CD4-positive, alpha-beta T cell (primary cell): ENCODE measurements at regions not wholly inside any gene's neighbourhood (a gene's known extent, or its start where the extent isn't known, plus 50 kb on each side); places are given as distances from the start of the nearest gene placed in this dataset.

Experiments used
- ATAC-seq: fragments of 200-7000 bp; cut with Tn5 transposase; one replicate; pipeline ENCODE4 v1.10.0; 2022; ENCODE audit warnings: mild to moderate bottlenecking; ENCODE audit not compliant: poor library complexity
- CTCF ChIA-PET: fragments of 350-600 bp; sonication (Branson Sonifier 250); formaldehyde crosslinking; loops from one replicate; lab custom pipeline; 2021; ENCODE audit warnings: antibody characterized with exemption, inconsistent platforms; lab: Charles Lee
- POLR2A ChIA-PET: fragments of 350-600 bp; sonication (Branson Sonifier 250); formaldehyde crosslinking; loops from one replicate; lab custom pipeline; 2021; ENCODE audit warnings: antibody characterized with exemption, inconsistent platforms; lab: Charles Lee
- DNase-seq, 14 experiments: peaks; one replicate each; pipeline ENCODE4 v3.0.0-alpha.2; 2013 to 2020; ENCODE audit warnings: mixed read lengths in 2 of 14
- H3K27ac ChIP-seq, 2 donors: one replicate each; pipeline versions ENCODE4 v1.5.1 to v1.7.0; 2013; ENCODE audit warnings: low read length in 2 of 2, low read depth in 1 of 2, mild to moderate bottlenecking in 1 of 2
- H3K27me3 ChIP-seq, 2 experiments: 1 replicate in 1 of 2; 2 replicates in 1 of 2; pipeline versions ENCODE4 v1.6.1 to v1.7.0; 2013; ENCODE audit warnings: low read length in 2 of 2, control low read depth in 1 of 2, mild to moderate bottlenecking in 1 of 2, moderate library complexity in 1 of 2; ENCODE audit not compliant: insufficient read depth in 2 of 2, control insufficient read depth in 1 of 2
- H3K36me3 ChIP-seq: one replicate; pipeline ENCODE4 v1.6.1; 2013; ENCODE audit warnings: low read length, control low read depth; ENCODE audit not compliant: insufficient read depth
- H3K4me1 ChIP-seq: one replicate; pipeline ENCODE4 v1.6.1; 2013; ENCODE audit warnings: low read length, control low read depth; ENCODE audit not compliant: insufficient read depth
- H3K4me3 ChIP-seq: one replicate; pipeline ENCODE4 v1.5.1; 2013; ENCODE audit warnings: mild to moderate bottlenecking, low read length, moderate library complexity
- H3K9me3 ChIP-seq, 2 experiments: 1 replicate in 1 of 2; 2 replicates in 1 of 2; pipeline versions ENCODE4 v1.6.1 to v1.7.0; 2013; ENCODE audit warnings: low read length in 2 of 2, mild to moderate bottlenecking in 2 of 2, control low read depth in 1 of 2, moderate library complexity in 1 of 2; ENCODE audit not compliant: control insufficient read depth in 1 of 2, insufficient read depth in 1 of 2
- H3K27ac Mint-ChIP-seq: one replicate; pipeline ENCODE4 v1.8.0; 2020; ENCODE audit warnings: mixed read lengths
- H3K27me3 Mint-ChIP-seq: one replicate; pipeline ENCODE4 v1.8.0; 2021; ENCODE audit warnings: mixed read lengths
- H3K36me3 Mint-ChIP-seq: one replicate; pipeline ENCODE4 v1.8.0; 2021; ENCODE audit warnings: low read depth, mixed read lengths
- H3K4me1 Mint-ChIP-seq: one replicate; pipeline ENCODE4 v1.8.0; 2021; ENCODE audit warnings: low read depth, mixed read lengths
- H3K4me3 Mint-ChIP-seq: one replicate; pipeline ENCODE4 v1.8.0; 2020; ENCODE audit warnings: mild to moderate bottlenecking, mixed read lengths
- H3K9me3 Mint-ChIP-seq: one replicate; pipeline ENCODE4 v1.8.0; 2020; ENCODE audit warnings: mixed read lengths
- CTCF ChIP-seq: fragments of 200-600 bp; IDR thresholded peaks from one replicate; pipeline ENCODE4 v1.8.0; 2022; ENCODE audit warnings: antibody characterized with exemption, mild to moderate bottlenecking
- intact Hi-C, 2 experiments: fragments of 100-400 bp; cut with DNase I in 1 of 2; cut with micrococcal nuclease in 1 of 2; formaldehyde crosslinking; loops; one replicate each; pipeline versions ENCODE4 v1.15.1 to v1.9.0; 2023 to 2025; cut with DNase I, micrococcal nuclease

DNA sequence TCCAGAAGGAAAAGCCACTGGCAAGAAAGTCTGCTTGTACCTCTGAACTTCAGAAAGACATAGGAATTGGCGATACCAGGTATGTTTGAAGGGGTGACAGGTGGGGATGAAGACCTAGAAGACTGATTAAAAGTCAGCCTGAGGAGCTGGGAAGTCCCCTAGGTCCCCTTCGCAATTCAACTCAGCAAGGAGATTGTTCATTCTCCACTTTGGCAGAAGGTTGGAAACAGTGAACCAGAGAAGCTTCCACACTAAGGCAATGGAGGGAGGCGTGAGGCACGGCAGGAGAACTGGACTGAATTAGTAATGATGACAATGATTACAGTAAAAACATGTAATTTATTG lies 240.3 kb upstream of the TMPO start:
- intact Hi-C loops, result no loop called here
- no peaks in the 10 kb centered on the region for H3K36me3 ChIP-seq
- ChIA-PET CTCF (no interaction called here), POLR2A (no interaction called here)
- no peak overlapping the region for H3K4me3 ChIP-seq
- DNase-seq (no peak), ATAC-seq (no peak)
- H3K4me1 ChIP-seq, result no peaks in the 10 kb centered on the region
- no peaks in the 10 kb centered on the region for H3K9me3 ChIP-seq
- H3K27ac ChIP-seq, result no peak overlapping the region
- no peak for TF ChIP-seq CTCF
- Mint-ChIP-seq H3K27ac (no peak overlapping the region), H3K4me3 (no peak overlapping the region), H3K9me3 (peaks cover 2% of the 10 kb centered on the region), H3K36me3 (no peaks in the 10 kb centered on the region), H3K27me3 (peaks cover 5% of the 10 kb centered on the region), H3K4me1 (no peaks in the 10 kb centered on the region)
- no peaks in the 10 kb centered on the region for H3K27me3 ChIP-seq

- ChIA-PET CTCF (no interaction called here), POLR2A (no interaction called here)
- peaks cover 4% of the 10 kb centered on the region in 2 experiments for H3K27me3 ChIP-seq
- no peaks in the 10 kb centered on the region for H3K4me1 ChIP-seq
- H3K9me3 ChIP-seq, result no peaks in the 10 kb centered on the region
- no peak overlapping the region for H3K27ac ChIP-seq
- no peaks in the 10 kb centered on the region for H3K4me1 Mint-ChIP-seq
- no peak overlapping the region for H3K4me3 ChIP-seq
- no peak overlapping the region for H3K4me3 Mint-ChIP-seq
- H3K27ac Mint-ChIP-seq, result no peak overlapping the region
- no peaks in the 10 kb centered on the region for H3K36me3 Mint-ChIP-seq
- ATAC-seq (no peak), DNase-seq (no peak)
- no peak for TF ChIP-seq CTCF
- no peaks in the 10 kb centered on the region for H3K36me3 ChIP-seq
- peaks cover 18% of the 10 kb centered on the region for H3K27me3 Mint-ChIP-seq
- no peaks in the 10 kb centered on the region for H3K9me3 Mint-ChIP-seq
- intact Hi-C loops, result no loop called here
These were observed 235.2 kb upstream of the TMPO start for GRCh38 chr12:98280152-98280551.

GRCh38 chr12:98280621-98281020 lies 234.8 kb upstream of the TMPO start:
- Histone ChIP-seq H3K4me3 (no peak overlapping the region), H3K27ac (no peak overlapping the region), H3K36me3 (no peaks in the 10 kb centered on the region), H3K27me3 (peaks cover 4% of the 10 kb centered on the region in 2 experiments), H3K4me1 (no peaks in the 10 kb centered on the region), H3K9me3 (no peaks in the 10 kb centered on the region)
- H3K4me3 Mint-ChIP-seq, result no peak overlapping the region
- POLR2A ChIA-PET, result no interaction called here
- H3K9me3 Mint-ChIP-seq, result no peaks in the 10 kb centered on the region
- no peak for ATAC-seq
- no peaks in the 10 kb centered on the region for H3K4me1 Mint-ChIP-seq
- intact Hi-C loops, result no loop called here
- H3K27me3 Mint-ChIP-seq, result peaks cover 18% of the 10 kb centered on the region
- no peak for DNase-seq
- CTCF ChIA-PET, result no interaction called here
- no peaks in the 10 kb centered on the region for H3K36me3 Mint-ChIP-seq
- no peak for TF ChIP-seq CTCF
- no peak overlapping the region for H3K27ac Mint-ChIP-seq
